GM13976 (cell line): ENCODE measurements at regions not wholly inside any gene's neighbourhood (a gene's known extent, or its start where the extent isn't known, plus 50 kb on each side); places are given as distances from the start of the nearest gene placed in this dataset.

Source experiments
- DNase-seq: peaks from one replicate; pipeline ENCODE4 v3.0.0; 2012; ENCODE audit warnings: low spot score
- CTCF ChIP-seq: IDR thresholded peaks from 2 replicates; pipeline ENCODE4 v1.5.1; 2012; ENCODE audit warnings: borderline replicate concordance, mild to moderate bottlenecking; ENCODE audit not compliant: insufficient read depth; ENCODE audit errors: extremely low read depth, missing control alignments, control extremely low read depth
- in situ Hi-C: fragments of 300-500 bp; cut with MboI; formaldehyde crosslinking; loops from one replicate; pipeline ENCODE4 v1.12.0; 2022; ENCODE audit warnings: low sequenced_read_pairs, mixed read lengths, inconsistent platforms; ENCODE audit not compliant: unreplicated experiment

- no peak for DNase-seq
- TF ChIP-seq CTCF: no peak
- in situ Hi-C loops: no loop called here
These were observed 608.2 kb downstream of the TBC1D22A start for GRCh38 chr22:47370448-47371262.

- in situ Hi-C loops: no loop called here
- DNase-seq: no peak
These were observed 607.1 kb downstream of the TBC1D22A start for GRCh38 chr22:47369431-47370015.

GRCh38 chr22:47369020-47369419, 606.6 kb downstream of the TBC1D22A start:
- no peak for TF ChIP-seq CTCF
- in situ Hi-C loops: no loop called here
- DNase-seq: no peak

More at GRCh38 chr22:47369431-47370015, 607.1 kb downstream of the TBC1D22A start:
- TF ChIP-seq CTCF: no peak

- in situ Hi-C loops: no loop called here
- no peak for DNase-seq
- no peak for TF ChIP-seq CTCF
These were observed 605.8 kb downstream of the TBC1D22A start for GRCh38 chr22:47367993-47368945.

GRCh38 chr22:47367107-47367690, 604.7 kb downstream of the TBC1D22A start:
- in situ Hi-C loops: no loop called here
- TF ChIP-seq CTCF: no peak
- no peak for DNase-seq
